ENCODE measurements at regions not wholly inside any gene's neighbourhood (a gene's known extent, or its start where the extent isn't known, plus 50 kb on each side); places are given as distances from the start of the nearest gene placed in this dataset.

- TF ChIP-seq, protein P1, sequence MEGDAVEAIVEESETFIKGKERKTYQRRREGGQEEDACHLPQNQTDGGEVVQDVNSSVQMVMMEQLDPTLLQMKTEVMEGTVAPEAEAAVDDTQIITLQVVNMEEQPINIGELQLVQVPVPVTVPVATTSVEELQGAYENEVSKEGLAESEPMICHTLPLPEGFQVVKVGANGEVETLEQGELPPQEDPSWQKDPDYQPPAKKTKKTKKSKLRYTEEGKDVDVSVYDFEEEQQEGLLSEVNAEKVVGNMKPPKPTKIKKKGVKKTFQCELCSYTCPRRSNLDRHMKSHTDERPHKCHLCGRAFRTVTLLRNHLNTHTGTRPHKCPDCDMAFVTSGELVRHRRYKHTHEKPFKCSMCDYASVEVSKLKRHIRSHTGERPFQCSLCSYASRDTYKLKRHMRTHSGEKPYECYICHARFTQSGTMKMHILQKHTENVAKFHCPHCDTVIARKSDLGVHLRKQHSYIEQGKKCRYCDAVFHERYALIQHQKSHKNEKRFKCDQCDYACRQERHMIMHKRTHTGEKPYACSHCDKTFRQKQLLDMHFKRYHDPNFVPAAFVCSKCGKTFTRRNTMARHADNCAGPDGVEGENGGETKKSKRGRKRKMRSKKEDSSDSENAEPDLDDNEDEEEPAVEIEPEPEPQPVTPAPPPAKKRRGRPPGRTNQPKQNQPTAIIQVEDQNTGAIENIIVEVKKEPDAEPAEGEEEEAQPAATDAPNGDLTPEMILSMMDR (IDR thresholded peaks at IDR 0.05), result no peak
- TF ChIP-seq POLR2A (IDR thresholded peaks at IDR 0.05) (no peak), POLR2AphosphoS5 (IDR thresholded peaks at IDR 0.05; ENCODE audit: insufficient read depth in 1 of 2, low read depth in 1 of 2) (no peak)
Measured at GRCh38 chr12:34287986-34288962, 266.0 kb downstream of the ALG10 start.

Measured in vagina (tissue), 2 donors.